K562 (cell line): ENCODE measurements at regions not wholly inside any gene's neighbourhood (a gene's known extent, or its start where the extent isn't known, plus 50 kb on each side); places are given as distances from the start of the nearest gene placed in this dataset.

Experiments used
- AFF4 ChIP-seq: sonication (generic); formaldehyde crosslinking; IDR thresholded peaks from 2 replicates; pipeline ENCODE4 v1.8.0; 2023; ENCODE audit warnings: mild to moderate bottlenecking, missing genetic modification reagents
- CEBPB ChIP-seq: fragments of 450-650 bp; IDR thresholded peaks from 2 replicates; pipeline ENCODE4 v1.6.1; 2016; ENCODE audit warnings: missing genetic modification characterization, missing compliant biosample characterization
- ETS2 ChIP-seq: IDR thresholded peaks from 2 replicates; pipeline ENCODE4 v1.6.1; 2016; ENCODE audit warnings: borderline replicate concordance, missing genetic modification characterization, mild to moderate bottlenecking, moderate library complexity, missing compliant biosample characterization; ENCODE audit not compliant: poor library complexity, severe bottlenecking
- FOXP4 ChIP-seq: sonication (generic); formaldehyde crosslinking; IDR thresholded peaks from 2 replicates; pipeline ENCODE4 v1.8.0; 2022; ENCODE audit warnings: mild to moderate bottlenecking, missing genetic modification reagents, borderline replicate concordance
- HMG20B ChIP-seq: fragments of 250-450 bp; sonication (Bioruptor Pico); IDR thresholded peaks from 2 replicates; pipeline ENCODE4 v1.5.0; 2021; ENCODE audit warnings: mild to moderate bottlenecking
- HNRNPL ChIP-seq: fragments of 200-400 bp; formaldehyde crosslinking; IDR thresholded peaks from 2 replicates; pipeline ENCODE4 v1.6.1; 2017; ENCODE audit warnings: low read depth, mild to moderate bottlenecking, low read length
- PCBP2 ChIP-seq: fragments of 200-400 bp; formaldehyde crosslinking; IDR thresholded peaks from 2 replicates; pipeline ENCODE4 v1.6.1; 2018; ENCODE audit warnings: low read length, low read depth, mild to moderate bottlenecking, moderate library complexity; ENCODE audit not compliant: poor library complexity, severe bottlenecking
- RBFOX2 ChIP-seq: fragments of 200-400 bp; formaldehyde crosslinking; IDR thresholded peaks from 2 replicates; pipeline ENCODE4 v1.6.1; 2017; ENCODE audit warnings: low read depth, mild to moderate bottlenecking, low read length, moderate library complexity
- RNF2 ChIP-seq: sonication (generic); IDR thresholded peaks from 2 replicates; pipeline ENCODE4 v1.6.1; 2016
- SMARCE1 ChIP-seq: fragments of 450-650 bp; IDR thresholded peaks from 2 replicates; pipeline ENCODE4 v1.7.1; 2016; ENCODE audit warnings: mild to moderate bottlenecking
- TRIM24 ChIP-seq, 2 experiments: fragments of 450-650 bp; IDR thresholded peaks; 2 replicates each; pipeline ENCODE4 v1.6.1; 2016
- ZBTB49 ChIP-seq: sonication (generic); formaldehyde crosslinking; IDR thresholded peaks from 2 replicates; pipeline ENCODE4 v1.8.0; 2022; ENCODE audit warnings: missing genetic modification reagents, mild to moderate bottlenecking, borderline replicate concordance
- ZKSCAN3 ChIP-seq: fragments of 250-450 bp; sonication (Bioruptor Pico); IDR thresholded peaks from 2 replicates; pipeline ENCODE4 v1.4.0; 2020
- ZNF395 ChIP-seq: fragments of 200-800 bp; sonication (Bioruptor generic); IDR thresholded peaks from 2 replicates; pipeline ENCODE4 v1.6.1; 2017; ENCODE audit warnings: missing genetic modification characterization, missing compliant biosample characterization
- TF ChIP-seq, protein P1 (sequence below), 2 experiments: fragments of 450-650 bp; conservative IDR thresholded peaks; 2 replicates each; pipeline ENCODE4 v1.6.1; 2017; ENCODE audit warnings: mild to moderate bottlenecking in 2 of 2, moderate library complexity in 2 of 2
- TF ChIP-seq, protein P2 (sequence below): sonication (generic); formaldehyde crosslinking; IDR thresholded peaks from 2 replicates; pipeline ENCODE4 v1.5.0; 2020; ENCODE audit warnings: missing genetic modification reagents

DNA sequence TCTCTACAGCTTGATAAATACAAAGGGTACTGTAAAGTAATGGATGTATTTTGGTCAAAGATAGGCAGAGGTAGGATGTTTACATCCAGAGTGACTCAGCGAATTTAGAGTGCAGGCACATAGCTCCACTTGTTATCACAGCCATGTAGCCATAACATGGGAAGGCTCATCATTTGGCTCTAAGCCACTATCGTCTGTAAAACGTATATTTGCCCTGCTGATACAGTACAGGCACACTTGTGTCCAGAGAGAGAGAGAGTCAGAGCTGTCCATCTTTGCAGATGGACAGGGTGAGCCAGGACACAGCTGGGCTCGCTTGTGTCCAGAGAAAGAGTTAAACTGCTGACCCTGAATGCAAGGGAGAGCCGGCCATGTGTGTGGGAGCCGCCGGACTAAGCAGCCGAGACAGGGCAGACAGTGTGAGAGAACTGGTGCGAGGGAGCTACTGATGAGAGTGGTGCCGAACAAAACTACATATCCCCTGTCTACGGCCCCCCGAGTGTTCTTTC, 619.0 kb downstream of the DOK5 start (continued):
- TF ChIP-seq FOXP4 (CRISPR knock-in tag) (no peak), PCBP2 (no peak), CEBPB (no peak), ZBTB49 (CRISPR knock-in tag) (no peak), HNRNPL (no peak), HMG20B (CRISPR knock-in tag) (no peak), ZKSCAN3 (CRISPR knock-in tag) (no peak), RBFOX2 (peak; percentile 31; the same call in 1 of the 2 replicates), ETS2 (tag) (no peak), RNF2 (no peak), ZNF395 (CRISPR knock-in tag) (no peak), AFF4 (CRISPR knock-in tag) (no peak), SMARCE1 (peak; percentile 52; the same call in 1 of the 2 replicates), TRIM24 (IDR thresholded peaks at IDR 0.05) (peak; percentile 79 to 81; a peak in 3 of 4 replicates)
- TF ChIP-seq, protein P1, sequence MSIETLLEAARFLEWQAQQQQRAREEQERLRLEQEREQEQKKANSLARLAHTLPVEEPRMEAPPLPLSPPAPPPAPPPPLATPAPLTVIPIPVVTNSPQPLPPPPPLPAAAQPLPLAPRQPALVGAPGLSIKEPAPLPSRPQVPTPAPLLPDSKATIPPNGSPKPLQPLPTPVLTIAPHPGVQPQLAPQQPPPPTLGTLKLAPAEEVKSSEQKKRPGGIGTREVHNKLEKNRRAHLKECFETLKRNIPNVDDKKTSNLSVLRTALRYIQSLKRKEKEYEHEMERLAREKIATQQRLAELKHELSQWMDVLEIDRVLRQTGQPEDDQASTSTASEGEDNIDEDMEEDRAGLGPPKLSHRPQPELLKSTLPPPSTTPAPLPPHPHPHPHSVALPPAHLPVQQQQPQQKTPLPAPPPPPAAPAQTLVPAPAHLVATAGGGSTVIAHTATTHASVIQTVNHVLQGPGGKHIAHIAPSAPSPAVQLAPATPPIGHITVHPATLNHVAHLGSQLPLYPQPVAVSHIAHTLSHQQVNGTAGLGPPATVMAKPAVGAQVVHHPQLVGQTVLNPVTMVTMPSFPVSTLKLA (conservative IDR thresholded peaks at IDR 0.05), result peak; percentile 47 to 60
- TF ChIP-seq, protein P2, sequence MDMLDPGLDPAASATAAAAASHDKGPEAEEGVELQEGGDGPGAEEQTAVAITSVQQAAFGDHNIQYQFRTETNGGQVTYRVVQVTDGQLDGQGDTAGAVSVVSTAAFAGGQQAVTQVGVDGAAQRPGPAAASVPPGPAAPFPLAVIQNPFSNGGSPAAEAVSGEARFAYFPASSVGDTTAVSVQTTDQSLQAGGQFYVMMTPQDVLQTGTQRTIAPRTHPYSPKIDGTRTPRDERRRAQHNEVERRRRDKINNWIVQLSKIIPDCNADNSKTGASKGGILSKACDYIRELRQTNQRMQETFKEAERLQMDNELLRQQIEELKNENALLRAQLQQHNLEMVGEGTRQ (CRISPR knock-in tag), result no peak
